ENCODE measurements at regions not wholly inside any gene's neighbourhood (a gene's known extent, or its start where the extent isn't known, plus 50 kb on each side); places are given as distances from the start of the nearest gene placed in this dataset.
"Not testable (repeated sequence)": the region's sequence is repeated elsewhere in the genome, so short reads cannot be mapped to it uniquely, and the experiment has no call there.

- DNase-seq (ENCODE audit: low spot score) = no peak
Observed at GRCh38 chr17:33837281-33837680, 417.8 kb upstream of the CCL2 start.

GRCh38 chr17:33838281-33838680 is 416.8 kb upstream of the CCL2 start:
- no peak for DNase-seq (ENCODE audit: low spot score)

GRCh38 chr17:33847900-33848299 is 407.2 kb upstream of the CCL2 start:
- no peak for DNase-seq (ENCODE audit: low spot score)

GRCh38 chr17:33848433-33848832 is 406.7 kb upstream of the CCL2 start:
- DNase-seq (ENCODE audit: low spot score) = no peak

GRCh38 chr17:33854596-33854995 is 400.5 kb upstream of the CCL2 start:
- no peak for DNase-seq (ENCODE audit: low spot score)

- DNase-seq (ENCODE audit: low spot score) = no peak
Observed at GRCh38 chr17:33858121-33858520, 397.0 kb upstream of the CCL2 start.

- no peak for DNase-seq (ENCODE audit: low spot score)
Observed at GRCh38 chr17:33858682-33859081, 396.4 kb upstream of the CCL2 start.

- DNase-seq (ENCODE audit: low spot score) = no peak
Observed at GRCh38 chr17:33862772-33863602, 392.1 kb upstream of the CCL2 start.

- DNase-seq (ENCODE audit: low spot score) = no peak
Observed at GRCh38 chr17:33864758-33865229, 390.3 kb upstream of the CCL2 start.

GRCh38 chr17:33868899-33869298 is 386.2 kb upstream of the CCL2 start:
- no peak for DNase-seq (ENCODE audit: low spot score)

- no peak for DNase-seq (ENCODE audit: low spot score)
Observed at GRCh38 chr17:33870936-33871335, 384.1 kb upstream of the CCL2 start.

- DNase-seq (ENCODE audit: low spot score) = no peak
Observed at GRCh38 chr17:33871720-33872540, 383.2 kb upstream of the CCL2 start.

- no peak for DNase-seq (ENCODE audit: low spot score)
Observed at GRCh38 chr17:33873201-33873617, 381.9 kb upstream of the CCL2 start.

GRCh38 chr17:33874617-33875060 is 380.4 kb upstream of the CCL2 start:
- DNase-seq (ENCODE audit: low spot score) = no peak

- no peak for DNase-seq (ENCODE audit: low spot score)
Observed at GRCh38 chr17:33875973-33876372, 379.1 kb upstream of the CCL2 start.

- not testable (repeated sequence) for DNase-seq (ENCODE audit: low spot score)
Observed at GRCh38 chr17:33882273-33882672, 372.8 kb upstream of the CCL2 start.

GRCh38 chr17:33882677-33883076 is 372.4 kb upstream of the CCL2 start:
- not testable (repeated sequence) for DNase-seq (ENCODE audit: low spot score)

GRCh38 chr17:33888455-33888854 is 366.6 kb upstream of the CCL2 start:
- no peak for DNase-seq (ENCODE audit: low spot score)

GRCh38 chr17:33889040-33889439 is 366.0 kb upstream of the CCL2 start:
- DNase-seq (ENCODE audit: low spot score) = no peak

- no peak for DNase-seq (ENCODE audit: low spot score)
Observed at GRCh38 chr17:33889766-33890165, 365.3 kb upstream of the CCL2 start.

- no peak for DNase-seq (ENCODE audit: low spot score)
Observed at GRCh38 chr17:33892717-33893591, 362.1 kb upstream of the CCL2 start.

- DNase-seq (ENCODE audit: low spot score) = no peak
Observed at GRCh38 chr17:33895491-33895890, 359.6 kb upstream of the CCL2 start.

All from D341Med (cell line).